Mammary epithelial cell (primary cell): ENCODE measurements at regions not wholly inside any gene's neighbourhood (a gene's known extent, or its start where the extent isn't known, plus 50 kb on each side); places are given as distances from the start of the nearest gene placed in this dataset.

Experiments used
- EZH2 ChIP-seq: IDR thresholded peaks from 2 replicates; pipeline ENCODE4 v1.6.1; 2012; ENCODE audit warnings: low read length, inconsistent platforms, borderline replicate concordance
- TF ChIP-seq, protein P1 (sequence below), 2 donors: IDR thresholded peaks in 1 of 2; conservative IDR thresholded peaks in 1 of 2; 2 replicates each; pipeline ENCODE4 v1.5.1; 2011 to 2012; ENCODE audit warnings: inconsistent platforms in 2 of 2, low read length in 2 of 2, mild to moderate bottlenecking in 2 of 2, control low read depth in 1 of 2, low read depth in 1 of 2; ENCODE audit not compliant: insufficient read depth in 1 of 2; ENCODE audit errors: extremely low read depth in 1 of 2

DNA sequence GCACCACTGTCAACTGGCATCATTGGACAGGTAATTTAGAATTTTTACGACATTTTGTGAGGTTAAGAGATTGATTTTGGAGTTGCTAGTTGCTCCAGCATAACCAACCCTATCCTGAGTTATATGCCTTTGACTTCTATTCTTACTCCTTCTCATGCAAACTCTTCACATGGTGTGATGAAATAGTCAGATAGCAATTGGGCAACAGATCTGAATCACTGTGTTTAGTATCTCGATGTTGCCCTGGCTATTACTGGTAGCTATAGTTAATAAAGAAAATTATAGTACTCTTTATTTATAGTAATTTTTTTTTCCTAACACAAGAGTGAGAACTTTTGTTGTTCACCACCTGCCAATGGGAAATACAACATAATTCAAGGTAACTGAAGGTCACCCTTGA lies 494.8 kb upstream of the TOM1L1 start:
- TF ChIP-seq, protein P1, sequence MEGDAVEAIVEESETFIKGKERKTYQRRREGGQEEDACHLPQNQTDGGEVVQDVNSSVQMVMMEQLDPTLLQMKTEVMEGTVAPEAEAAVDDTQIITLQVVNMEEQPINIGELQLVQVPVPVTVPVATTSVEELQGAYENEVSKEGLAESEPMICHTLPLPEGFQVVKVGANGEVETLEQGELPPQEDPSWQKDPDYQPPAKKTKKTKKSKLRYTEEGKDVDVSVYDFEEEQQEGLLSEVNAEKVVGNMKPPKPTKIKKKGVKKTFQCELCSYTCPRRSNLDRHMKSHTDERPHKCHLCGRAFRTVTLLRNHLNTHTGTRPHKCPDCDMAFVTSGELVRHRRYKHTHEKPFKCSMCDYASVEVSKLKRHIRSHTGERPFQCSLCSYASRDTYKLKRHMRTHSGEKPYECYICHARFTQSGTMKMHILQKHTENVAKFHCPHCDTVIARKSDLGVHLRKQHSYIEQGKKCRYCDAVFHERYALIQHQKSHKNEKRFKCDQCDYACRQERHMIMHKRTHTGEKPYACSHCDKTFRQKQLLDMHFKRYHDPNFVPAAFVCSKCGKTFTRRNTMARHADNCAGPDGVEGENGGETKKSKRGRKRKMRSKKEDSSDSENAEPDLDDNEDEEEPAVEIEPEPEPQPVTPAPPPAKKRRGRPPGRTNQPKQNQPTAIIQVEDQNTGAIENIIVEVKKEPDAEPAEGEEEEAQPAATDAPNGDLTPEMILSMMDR (conservative IDR thresholded peaks at IDR 0.05 in 1 of 2, IDR thresholded peaks at IDR 0.05 in 1 of 2; ENCODE audit: extremely low read depth in 1 of 2, insufficient read depth in 1 of 2, low read depth in 1 of 2, low read length in 2 of 2), result no peak
- no peak for TF ChIP-seq EZH2
